H9 (cell line): ENCODE measurements at regions not wholly inside any gene's neighbourhood (a gene's known extent, or its start where the extent isn't known, plus 50 kb on each side); places are given as distances from the start of the nearest gene placed in this dataset.

Experiments used
- DNase-seq: peaks from one replicate; pipeline ENCODE4 v3.0.0-alpha.2; 2017
- H2AFZ ChIP-seq: one replicate; pipeline ENCODE4 v1.6.1; 2013; ENCODE audit warnings: mild to moderate bottlenecking, low read length, control low read depth, moderate library complexity
- H2AK5ac ChIP-seq: 2 replicates; pipeline ENCODE4 v1.6.1; 2013; ENCODE audit warnings: low read length, control low read depth, mixed read lengths; ENCODE audit not compliant: insufficient read length
- H2BK120ac ChIP-seq: one replicate; pipeline ENCODE4 v1.6.1; 2013; ENCODE audit warnings: low read depth, mild to moderate bottlenecking, low read length, control low read depth, inconsistent platforms; ENCODE audit not compliant: poor library complexity, severe bottlenecking
- H2BK12ac ChIP-seq: 2 replicates; pipeline ENCODE4 v1.6.1; 2013; ENCODE audit warnings: low read length, control low read depth, mixed read lengths, low read depth; ENCODE audit not compliant: insufficient read length
- H2BK15ac ChIP-seq: 2 replicates; pipeline ENCODE4 v1.6.1; 2013; ENCODE audit warnings: low read depth, low read length, control low read depth
- H2BK20ac ChIP-seq: one replicate; pipeline ENCODE4 v1.6.1; 2013; ENCODE audit warnings: low read depth, mild to moderate bottlenecking, low read length, control low read depth, inconsistent platforms; ENCODE audit not compliant: poor library complexity, severe bottlenecking
- H2BK5ac ChIP-seq: 2 replicates; pipeline ENCODE4 v1.6.1; 2013; ENCODE audit warnings: low read length, control low read depth, mixed read lengths; ENCODE audit not compliant: insufficient read length
- H3K14ac ChIP-seq: 2 replicates; pipeline ENCODE4 v1.6.1; 2013; ENCODE audit warnings: low read length, control low read depth; ENCODE audit not compliant: insufficient read depth
- H3K18ac ChIP-seq: 2 replicates; pipeline ENCODE4 v1.6.1; 2013; ENCODE audit warnings: low read depth, mild to moderate bottlenecking, mixed read lengths, low read length, control low read depth; ENCODE audit not compliant: insufficient read length
- H3K23ac ChIP-seq: 2 replicates; pipeline ENCODE4 v1.6.1; 2013; ENCODE audit warnings: low read length, control low read depth, mixed read lengths, low read depth; ENCODE audit not compliant: insufficient read length
- H3K23me2 ChIP-seq: 2 replicates; pipeline ENCODE4 v1.6.1; 2013; ENCODE audit warnings: low read depth, mild to moderate bottlenecking, mixed read lengths, low read length, control low read depth; ENCODE audit not compliant: insufficient read length, poor library complexity, severe bottlenecking
- H3K27ac ChIP-seq: 2 replicates; pipeline ENCODE4 v1.5.1; 2013; ENCODE audit warnings: low read length, control low read depth, mixed read lengths, low read depth; ENCODE audit not compliant: insufficient read length
- H3K27me3 ChIP-seq: 2 replicates; pipeline ENCODE4 v1.6.1; 2013; ENCODE audit warnings: low read length, control low read depth, inconsistent platforms; ENCODE audit not compliant: insufficient read depth
- H3K4ac ChIP-seq: 2 replicates; pipeline ENCODE4 v1.6.1; 2013; ENCODE audit warnings: low read depth, mild to moderate bottlenecking, control low read depth, inconsistent platforms, low read length, moderate library complexity
- H3K4me1 ChIP-seq: 2 replicates; pipeline ENCODE4 v1.6.1; 2013; ENCODE audit warnings: low read length, control low read depth, inconsistent platforms; ENCODE audit not compliant: insufficient read depth
- H3K4me2 ChIP-seq: 2 replicates; pipeline ENCODE4 v1.6.1; 2013; ENCODE audit warnings: low read length, control low read depth, mixed read lengths; ENCODE audit not compliant: insufficient read length, insufficient read depth
- H3K56ac ChIP-seq: 2 replicates; pipeline ENCODE4 v1.6.1; 2013; ENCODE audit warnings: low read depth, mild to moderate bottlenecking, mixed read lengths, low read length, control low read depth; ENCODE audit not compliant: insufficient read length
- H3K79me1 ChIP-seq: 2 replicates; pipeline ENCODE4 v1.6.1; 2013; ENCODE audit warnings: low read depth, mild to moderate bottlenecking, moderate library complexity, low read length, control low read depth, inconsistent platforms; ENCODE audit not compliant: insufficient read depth, poor library complexity, severe bottlenecking
- H3K79me2 ChIP-seq: 2 replicates; pipeline ENCODE4 v1.6.1; 2013; ENCODE audit warnings: low read length, control low read depth, inconsistent platforms; ENCODE audit not compliant: insufficient read depth
- H3K9ac ChIP-seq: 2 replicates; pipeline ENCODE4 v1.6.1; 2013; ENCODE audit warnings: low read length, control low read depth, mixed read lengths; ENCODE audit not compliant: insufficient read length; ENCODE audit errors: extremely low read depth
- H3K9me3 ChIP-seq: one replicate; pipeline ENCODE4 v1.6.1; 2013; ENCODE audit warnings: low read depth, low read length, inconsistent platforms; ENCODE audit not compliant: control insufficient read depth
- H3T11ph ChIP-seq: one replicate; pipeline ENCODE4 v1.6.1; 2013; ENCODE audit warnings: mild to moderate bottlenecking, low read length, control low read depth, inconsistent platforms
- H4K20me1 ChIP-seq: one replicate; pipeline ENCODE4 v1.6.1; 2013; ENCODE audit not compliant: control insufficient read depth, insufficient read length, insufficient read depth
- H4K5ac ChIP-seq: 2 replicates; pipeline ENCODE4 v1.6.1; 2013; ENCODE audit warnings: low read depth, mild to moderate bottlenecking, mixed read lengths, low read length, control low read depth; ENCODE audit not compliant: insufficient read length
- H4K8ac ChIP-seq: replicated peaks from 2 replicates; pipeline ENCODE4 v1.6.1; 2013; ENCODE audit warnings: low read length, control low read depth, mixed read lengths, low read depth; ENCODE audit not compliant: insufficient read length
- H4K91ac ChIP-seq: 2 replicates; pipeline ENCODE4 v1.6.1; 2013; ENCODE audit warnings: low read depth, mild to moderate bottlenecking, moderate library complexity, mixed read lengths, low read length, control low read depth; ENCODE audit not compliant: insufficient read length
- H3K27ac Mint-ChIP-seq, 3 experiments: 2 replicates in 2 of 3; 3 replicates in 1 of 3; pipeline ENCODE4 v1.8.0; 2020 to 2021; ENCODE audit warnings: mixed read lengths in 3 of 3, mild to moderate bottlenecking in 1 of 3, moderate library complexity in 1 of 3
- H3K27me3 Mint-ChIP-seq: 2 replicates; pipeline ENCODE4 v1.8.0; 2021; ENCODE audit warnings: low read depth, mild to moderate bottlenecking, moderate library complexity, mixed read lengths
- H3K36me3 Mint-ChIP-seq, 3 experiments: 2 replicates in 2 of 3; 3 replicates in 1 of 3; pipeline ENCODE4 v1.8.0; 2020 to 2021; ENCODE audit warnings: low read depth in 3 of 3, mixed read lengths in 3 of 3; ENCODE audit not compliant: insufficient read depth in 1 of 3
- H3K4me1 Mint-ChIP-seq, 2 experiments: 2 replicates each; pipeline ENCODE4 v1.8.0; 2020; ENCODE audit warnings: mixed read lengths in 2 of 2
- H3K4me3 Mint-ChIP-seq, 2 experiments: 2 replicates in 1 of 2; 3 replicates in 1 of 2; pipeline ENCODE4 v1.8.0; 2020 to 2021; ENCODE audit warnings: mild to moderate bottlenecking in 2 of 2, mixed read lengths in 2 of 2, moderate library complexity in 1 of 2
- H3K9me3 Mint-ChIP-seq, 2 experiments: 2 replicates in 1 of 2; 3 replicates in 1 of 2; pipeline ENCODE4 v1.8.0; 2020; ENCODE audit warnings: mild to moderate bottlenecking in 2 of 2, mixed read lengths in 2 of 2, moderate library complexity in 1 of 2
- WGBS: extraction: QIAGEN DNeasy Blood & Tissue Kit; methylation state at CpG from one replicate; pipeline ENCODE4 v1.1.7; 2013; ENCODE audit warnings: missing lambda C conversion rate, low lambda C conversion rate, mixed read lengths; ENCODE audit not compliant: insufficient read length; ENCODE audit errors: extremely low coverage; 5-methylcytosine and 5-hydroxymethylcytosine counted together
- TF ChIP-seq, protein P1 (sequence below): fragments of 200-600 bp; sonication (generic); conservative IDR thresholded peaks from 3 replicates; pipeline ENCODE4 v1.8.0; 2021; ENCODE audit warnings: antibody characterized with exemption, mild to moderate bottlenecking

DNA sequence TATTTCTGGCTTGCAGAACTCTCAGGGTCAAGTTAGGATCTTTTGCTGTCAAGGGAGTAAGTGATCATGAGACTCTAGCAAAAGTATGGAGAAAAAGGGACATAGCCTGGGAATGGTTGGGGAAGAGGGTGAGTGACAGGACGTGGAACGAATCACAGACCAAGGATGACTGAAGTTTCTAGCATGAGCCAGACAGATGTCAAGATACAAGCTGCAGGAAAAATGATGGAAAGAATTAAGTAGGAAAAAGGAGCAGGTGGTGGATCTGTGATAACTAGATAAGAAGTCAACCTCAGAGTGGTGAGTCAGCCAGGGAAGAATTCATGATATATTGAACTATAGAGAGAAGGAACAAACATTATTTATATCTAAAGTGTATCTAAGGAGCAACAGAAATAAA, 159.8 kb upstream of the SYNDIG1 start:
- Mint-ChIP-seq H3K36me3 (no peaks in the 10 kb centered on the region), H3K4me3 (no peak overlapping the region), H3K27me3 (peaks cover 6% of the 10 kb centered on the region), H3K9me3 (no peaks in the 10 kb centered on the region; a peak in 1 of 5 replicates), H3K27ac (no peak overlapping the region), H3K4me1 (no peaks in the 10 kb centered on the region)
- Histone ChIP-seq H3K23ac (no peak overlapping the region), H2AFZ (no peak overlapping the region), H3K4ac (no peak overlapping the region), H2AK5ac (no peak overlapping the region), H4K20me1 (no peaks in the 10 kb centered on the region), H2BK120ac (no peak overlapping the region), H4K8ac (no peak overlapping the region), H2BK12ac (no peak overlapping the region), H4K91ac (no peak overlapping the region), H3K23me2 (no peaks in the 10 kb centered on the region), H3K27ac (no peak overlapping the region), H3K56ac (no peak overlapping the region), H3K79me1 (no peaks in the 10 kb centered on the region), H4K5ac (no peak overlapping the region), H2BK15ac (no peak overlapping the region), H3K9me3 (no peaks in the 10 kb centered on the region), H3K27me3 (no peaks in the 10 kb centered on the region), H3K14ac (no peak overlapping the region), H2BK20ac (no peak overlapping the region), H3T11ph (no peak overlapping the region), H3K4me1 (no peaks in the 10 kb centered on the region), H3K18ac (no peak overlapping the region), H3K79me2 (no peaks in the 10 kb centered on the region), H2BK5ac (no peak overlapping the region), H3K9ac (no peak overlapping the region), H3K4me2 (no peak overlapping the region)
- TF ChIP-seq, protein P1, sequence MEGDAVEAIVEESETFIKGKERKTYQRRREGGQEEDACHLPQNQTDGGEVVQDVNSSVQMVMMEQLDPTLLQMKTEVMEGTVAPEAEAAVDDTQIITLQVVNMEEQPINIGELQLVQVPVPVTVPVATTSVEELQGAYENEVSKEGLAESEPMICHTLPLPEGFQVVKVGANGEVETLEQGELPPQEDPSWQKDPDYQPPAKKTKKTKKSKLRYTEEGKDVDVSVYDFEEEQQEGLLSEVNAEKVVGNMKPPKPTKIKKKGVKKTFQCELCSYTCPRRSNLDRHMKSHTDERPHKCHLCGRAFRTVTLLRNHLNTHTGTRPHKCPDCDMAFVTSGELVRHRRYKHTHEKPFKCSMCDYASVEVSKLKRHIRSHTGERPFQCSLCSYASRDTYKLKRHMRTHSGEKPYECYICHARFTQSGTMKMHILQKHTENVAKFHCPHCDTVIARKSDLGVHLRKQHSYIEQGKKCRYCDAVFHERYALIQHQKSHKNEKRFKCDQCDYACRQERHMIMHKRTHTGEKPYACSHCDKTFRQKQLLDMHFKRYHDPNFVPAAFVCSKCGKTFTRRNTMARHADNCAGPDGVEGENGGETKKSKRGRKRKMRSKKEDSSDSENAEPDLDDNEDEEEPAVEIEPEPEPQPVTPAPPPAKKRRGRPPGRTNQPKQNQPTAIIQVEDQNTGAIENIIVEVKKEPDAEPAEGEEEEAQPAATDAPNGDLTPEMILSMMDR: no peak
- no peak for DNase-seq
- no CpG with 5 or more reads among the region's 2 CpGs for WGBS
